Neural cell (in vitro differentiated cells): ENCODE measurements at regions not wholly inside any gene's neighbourhood (a gene's known extent, or its start where the extent isn't known, plus 50 kb on each side); places are given as distances from the start of the nearest gene placed in this dataset.

Source experiments
- H2AFZ ChIP-seq: fragments of 200-600, 300-800 bp; sonication (generic), shearing (Covaris generic); 2 replicates; pipeline ENCODE4 v1.6.0; 2014; ENCODE audit warnings: low read depth, mild to moderate bottlenecking, antibody characterized with exemption, low read length, moderate library complexity
- H3F3A ChIP-seq: fragments of 200-600 bp; shearing (Covaris generic); 2 replicates; pipeline ENCODE4 v1.6.1; 2016; ENCODE audit warnings: mild to moderate bottlenecking, moderate library complexity, mixed read lengths, antibody characterized with exemption, low read length; ENCODE audit not compliant: insufficient read depth, poor library complexity, severe bottlenecking
- H3K27ac ChIP-seq: fragments of 200-600, 300-800 bp; sonication (generic), shearing (Covaris generic); 2 replicates; pipeline ENCODE4 v1.5.1; 2014; ENCODE audit warnings: mild to moderate bottlenecking, low read length, moderate library complexity
- H3K27me3 ChIP-seq: fragments of 300-800, 200-600 bp; sonication (generic), shearing (Covaris generic); 2 replicates; pipeline ENCODE4 v1.6.0; 2014; ENCODE audit warnings: mild to moderate bottlenecking, low read depth, low read length, moderate library complexity; ENCODE audit not compliant: insufficient read depth
- H3K36me3 ChIP-seq: fragments of 300-800, 200-600 bp; sonication (generic), shearing (Covaris generic); 2 replicates; pipeline ENCODE4 v1.5.1; 2014; ENCODE audit warnings: mild to moderate bottlenecking, antibody characterized with exemption, low read length, moderate library complexity; ENCODE audit not compliant: insufficient read depth
- H3K4me2 ChIP-seq: fragments of 300-800, 200-600 bp; sonication (generic), shearing (Covaris generic); 2 replicates; pipeline ENCODE4 v1.6.0; 2014; ENCODE audit warnings: mild to moderate bottlenecking, low read length
- H3K4me3 ChIP-seq: fragments of 300-800, 200-600 bp; sonication (generic), shearing (Covaris generic); 2 replicates; pipeline ENCODE4 v1.5.1; 2014; ENCODE audit warnings: mild to moderate bottlenecking, low read length, moderate library complexity
- H3K79me2 ChIP-seq: fragments of 200-600 bp; shearing (Covaris generic); replicated peaks from 2 replicates; pipeline ENCODE4 v1.6.0; 2014; ENCODE audit warnings: mild to moderate bottlenecking, low read length, moderate library complexity; ENCODE audit not compliant: insufficient read depth
- H3K9ac ChIP-seq: fragments of 300-800, 200-600 bp; sonication (generic), shearing (Covaris generic); 2 replicates; pipeline ENCODE4 v1.6.1; 2016; ENCODE audit warnings: mild to moderate bottlenecking, low read length, mixed read lengths
- H3K9me2 ChIP-seq: fragments of 200-600 bp; shearing (Covaris generic); 2 replicates; pipeline ENCODE4 v1.6.1; 2016; ENCODE audit warnings: mild to moderate bottlenecking, low read length, mixed read lengths; ENCODE audit not compliant: insufficient read depth
- H3K9me3 ChIP-seq: fragments of 200-600, 300-800 bp; sonication (generic), shearing (Covaris generic); 2 replicates; pipeline ENCODE4 v1.6.1; 2016; ENCODE audit warnings: mild to moderate bottlenecking, mixed run types, low read length, moderate library complexity, mixed read lengths
- H4K20me1 ChIP-seq: fragments of 200-600 bp; shearing (Covaris generic); 2 replicates; pipeline ENCODE4 v1.6.1; 2016; ENCODE audit warnings: mild to moderate bottlenecking, mixed run types; ENCODE audit not compliant: insufficient read depth
- CTCF ChIP-seq: fragments of 450-650 bp; IDR thresholded peaks from 2 replicates; pipeline ENCODE4 v1.5.1; 2014; ENCODE audit warnings: antibody characterized with exemption, mild to moderate bottlenecking, moderate library complexity; ENCODE audit not compliant: poor library complexity, severe bottlenecking
- EP300 ChIP-seq: fragments of 450-650 bp; conservative IDR thresholded peaks from 2 replicates; pipeline ENCODE4 v1.6.1; 2014; ENCODE audit warnings: antibody characterized with exemption, mild to moderate bottlenecking, moderate library complexity; ENCODE audit not compliant: poor library complexity, severe bottlenecking
- EZH2 ChIP-seq: fragments of 200-600, 300-800 bp; shearing (Covaris generic), sonication (generic); IDR thresholded peaks from 2 replicates; pipeline ENCODE4 v1.6.1; 2014; ENCODE audit warnings: antibody characterized with exemption, low read length, borderline replicate concordance, mild to moderate bottlenecking; ENCODE audit not compliant: insufficient read depth, poor library complexity, severe bottlenecking
- POLR2AphosphoS5 ChIP-seq: IDR thresholded peaks from 2 replicates; pipeline ENCODE4 v1.6.1; 2012
- RAD21 ChIP-seq: fragments of 450-650 bp; conservative IDR thresholded peaks from 2 replicates; pipeline ENCODE4 v1.6.1; 2014; ENCODE audit warnings: antibody characterized with exemption, mild to moderate bottlenecking, moderate library complexity
- REST ChIP-seq: IDR thresholded peaks from 2 replicates; pipeline ENCODE4 v1.6.1; 2012; ENCODE audit warnings: borderline replicate concordance
- SMC3 ChIP-seq: fragments of 450-650 bp; conservative IDR thresholded peaks from 2 replicates; pipeline ENCODE4 v1.6.1; 2014; ENCODE audit warnings: antibody characterized with exemption, mild to moderate bottlenecking, moderate library complexity; ENCODE audit not compliant: poor library complexity
- TAF1 ChIP-seq: IDR thresholded peaks from 2 replicates; pipeline ENCODE4 v1.6.1; 2012; ENCODE audit warnings: low read depth

DNA sequence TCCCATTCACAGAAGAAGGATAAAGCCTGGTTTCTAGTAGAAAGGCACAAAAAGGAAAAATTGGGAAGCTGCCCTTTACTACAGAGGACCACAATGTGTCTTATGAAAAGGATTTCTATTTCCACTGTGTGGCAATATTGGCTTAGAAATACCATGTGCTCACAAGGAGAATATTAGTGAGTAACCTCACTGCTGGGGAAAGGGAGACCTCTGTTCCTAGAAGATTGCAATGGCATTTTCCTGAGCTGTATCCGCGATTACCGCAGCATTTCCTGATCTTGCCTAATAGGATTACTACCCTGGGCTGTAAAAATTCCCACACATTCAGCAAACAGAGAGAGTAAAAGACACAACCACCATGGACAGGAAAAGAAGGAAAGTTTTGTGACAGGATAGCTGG is 308.8 kb upstream of the TECRL start:
- H3K4me3 ChIP-seq, result no peak overlapping the region
- H3F3A ChIP-seq, result no peaks in the 10 kb centered on the region
- no peak overlapping the region for H2AFZ ChIP-seq
- no peaks in the 10 kb centered on the region for H3K9me3 ChIP-seq
- H3K9me2 ChIP-seq, result no peaks in the 10 kb centered on the region
- TF ChIP-seq EZH2, result no peak
- peak; percentile 38 for TF ChIP-seq CTCF
- TF ChIP-seq POLR2AphosphoS5, result no peak
- peak; percentile 55 for TF ChIP-seq RAD21
- TF ChIP-seq SMC3, result peak; percentile 34
- H3K27ac ChIP-seq, result no peak overlapping the region
- no peak overlapping the region for H3K9ac ChIP-seq
- H3K36me3 ChIP-seq, result no peaks in the 10 kb centered on the region
- H3K79me2 ChIP-seq, result no peaks in the 10 kb centered on the region
- no peaks in the 10 kb centered on the region for H3K27me3 ChIP-seq
- no peaks in the 10 kb centered on the region for H4K20me1 ChIP-seq
- H3K4me2 ChIP-seq, result no peak overlapping the region

GRCh38 chr4:64715741-64716140 is 306.5 kb upstream of the TECRL start:
- no peak overlapping the region for H2AFZ ChIP-seq
- H3K4me3 ChIP-seq, result no peak overlapping the region
- no peak overlapping the region for H3K4me2 ChIP-seq
- H3F3A ChIP-seq, result no peaks in the 10 kb centered on the region
- no peaks in the 10 kb centered on the region for H3K79me2 ChIP-seq
- no peak overlapping the region for H3K27ac ChIP-seq
- H3K9me3 ChIP-seq, result no peaks in the 10 kb centered on the region
- no peak for TF ChIP-seq EP300
- TF ChIP-seq POLR2AphosphoS5, result no peak
- no peak for TF ChIP-seq REST
- no peak for TF ChIP-seq EZH2
- TF ChIP-seq CTCF, result no peak
- no peak for TF ChIP-seq TAF1
- H4K20me1 ChIP-seq, result no peaks in the 10 kb centered on the region
- H3K36me3 ChIP-seq, result no peaks in the 10 kb centered on the region
- H3K27me3 ChIP-seq, result no peaks in the 10 kb centered on the region
- H3K9ac ChIP-seq, result no peak overlapping the region
- no peaks in the 10 kb centered on the region for H3K9me2 ChIP-seq
